Femur (tissue), 1 donor: ENCODE measurements at regions not wholly inside any gene's neighbourhood (a gene's known extent, or its start where the extent isn't known, plus 50 kb on each side); places are given as distances from the start of the nearest gene placed in this dataset.

ENCODE experiments used
- DNase-seq: peaks from one replicate; pipeline ENCODE4 v3.0.0-alpha.2; 2017

GRCh38 chr20:62527781-62528180, 52.0 kb upstream of the GATA5 start:
- DNase-seq, result no peak

DNA sequence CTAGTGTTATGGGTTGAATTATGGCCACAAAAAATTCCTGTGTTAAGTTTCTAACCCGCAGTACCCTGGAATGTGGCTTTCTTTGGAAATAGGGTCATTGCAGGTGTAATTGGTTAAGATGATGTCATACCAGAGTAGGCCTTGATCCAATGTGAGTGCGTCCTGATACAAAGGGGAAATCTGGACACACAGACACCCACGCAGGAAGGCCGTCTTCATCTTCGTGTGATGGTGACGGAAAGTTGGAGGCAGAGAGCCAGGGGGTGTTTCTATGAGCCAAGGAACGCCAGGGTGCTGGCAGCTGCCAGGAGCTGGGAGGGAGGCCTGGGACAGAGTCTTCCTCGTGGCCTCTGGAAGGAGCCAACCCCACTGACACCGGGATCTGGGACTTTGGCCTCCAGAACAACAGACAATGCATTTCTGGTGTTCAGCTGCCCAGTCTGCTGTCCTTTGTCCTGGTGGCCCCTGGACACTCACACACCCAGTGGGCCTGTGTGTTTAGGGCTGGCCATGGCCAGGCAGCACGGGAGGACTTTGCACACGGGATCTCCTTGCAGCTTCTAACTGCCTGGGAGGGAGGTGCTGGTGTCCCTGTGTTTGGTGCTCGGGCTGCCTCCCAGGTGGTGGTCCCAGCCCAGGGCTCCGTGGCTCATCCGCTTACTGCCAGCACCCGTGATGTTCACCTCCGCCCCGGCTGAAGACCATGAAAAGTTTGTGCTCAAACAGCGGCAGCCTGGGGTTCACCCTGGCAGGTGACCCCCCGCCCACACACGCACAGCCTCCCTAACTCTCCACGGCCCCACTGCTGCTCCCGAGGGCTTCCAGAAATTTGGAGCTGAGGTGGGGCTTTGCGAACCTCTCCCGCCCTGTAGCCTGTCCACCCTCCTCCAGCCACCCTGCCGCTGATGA, 53.4 kb upstream of the GATA5 start:
- no peak for DNase-seq

DNA sequence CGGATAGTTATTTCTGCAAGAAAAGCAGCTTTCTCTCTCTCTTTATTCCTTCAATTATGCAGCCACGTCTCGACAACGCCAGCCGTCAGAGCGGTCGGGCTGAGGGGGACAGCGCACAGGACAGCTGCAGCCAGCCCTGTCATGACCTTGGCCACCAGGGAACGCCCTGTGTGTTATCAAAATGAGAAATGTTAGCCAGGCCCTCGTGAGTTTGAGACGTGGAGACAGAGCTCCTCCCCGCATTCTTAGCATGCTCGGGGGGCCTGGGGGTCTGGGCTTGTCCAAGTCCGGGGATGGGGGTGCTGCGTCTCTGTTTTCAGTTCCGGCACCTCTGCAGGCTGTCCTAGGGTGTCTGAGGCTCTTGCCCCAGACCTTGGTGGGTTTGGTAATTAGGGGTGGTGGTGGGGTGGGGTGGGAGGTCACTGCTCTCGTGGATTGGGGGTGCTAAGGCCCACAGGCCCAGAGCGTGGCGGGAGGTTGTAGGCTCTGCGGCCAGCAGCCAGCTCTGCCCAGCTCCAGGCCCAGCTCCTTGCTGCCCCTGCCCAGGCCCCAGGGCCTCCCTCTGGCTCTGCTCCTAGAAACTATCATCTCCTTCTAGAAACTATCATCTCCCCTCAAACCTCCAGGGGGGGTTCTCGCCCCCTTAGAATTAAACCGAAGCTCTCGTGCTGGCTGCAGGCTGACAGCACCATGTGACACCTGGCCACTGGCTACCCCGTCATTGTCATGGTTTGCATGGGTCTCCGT, 54.3 kb upstream of the GATA5 start:
- DNase-seq, result no peak

DNA sequence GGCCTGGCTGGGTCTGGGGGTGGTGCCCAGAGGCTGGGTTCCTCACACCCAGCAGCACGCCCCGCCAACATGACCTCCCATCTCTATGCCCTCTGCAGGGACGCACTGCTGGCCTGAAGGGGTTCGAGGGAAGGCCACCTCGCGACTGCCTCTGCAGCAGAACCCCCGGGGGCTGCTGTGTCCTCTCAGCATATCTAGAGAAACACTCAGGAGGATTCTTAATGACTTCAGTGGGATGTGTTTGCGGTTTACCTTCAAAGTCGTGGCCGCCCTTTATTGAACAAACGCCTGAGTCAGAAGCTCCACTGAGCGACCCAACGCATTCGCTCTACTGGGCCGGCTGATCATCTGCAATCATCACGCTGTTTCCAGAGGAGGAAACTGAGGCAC, 54.8 kb upstream of the GATA5 start:
- DNase-seq, result no peak

GRCh38 chr20:62531046-62531838, 55.4 kb upstream of the GATA5 start:
- DNase-seq, result no peak

DNA sequence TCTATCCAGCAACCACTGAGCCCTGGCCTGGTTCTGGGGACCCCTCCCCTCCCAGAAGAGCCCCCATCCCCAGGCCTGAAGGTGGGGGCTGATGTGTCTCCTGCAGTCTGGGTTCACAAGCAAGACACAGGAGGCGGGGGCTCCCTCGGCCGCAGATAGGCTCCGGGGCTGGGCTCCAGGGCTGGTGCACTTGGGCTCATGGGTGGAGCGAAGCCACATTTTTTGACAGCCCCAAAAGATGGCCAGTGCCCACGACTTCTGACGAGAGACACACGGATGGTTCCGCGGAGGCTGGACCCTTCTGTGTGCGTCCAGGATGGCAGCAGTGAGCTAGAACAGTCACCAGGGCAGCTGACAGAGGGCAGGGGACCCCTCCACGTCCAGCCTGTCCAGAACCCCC, 57.1 kb upstream of the GATA5 start:
- no peak for DNase-seq

- DNase-seq, result no peak
These were observed 58.0 kb upstream of the GATA5 start for GRCh38 chr20:62533591-62534495.

- no peak for DNase-seq
These were observed 58.9 kb upstream of the GATA5 start for GRCh38 chr20:62534526-62535221.

DNA sequence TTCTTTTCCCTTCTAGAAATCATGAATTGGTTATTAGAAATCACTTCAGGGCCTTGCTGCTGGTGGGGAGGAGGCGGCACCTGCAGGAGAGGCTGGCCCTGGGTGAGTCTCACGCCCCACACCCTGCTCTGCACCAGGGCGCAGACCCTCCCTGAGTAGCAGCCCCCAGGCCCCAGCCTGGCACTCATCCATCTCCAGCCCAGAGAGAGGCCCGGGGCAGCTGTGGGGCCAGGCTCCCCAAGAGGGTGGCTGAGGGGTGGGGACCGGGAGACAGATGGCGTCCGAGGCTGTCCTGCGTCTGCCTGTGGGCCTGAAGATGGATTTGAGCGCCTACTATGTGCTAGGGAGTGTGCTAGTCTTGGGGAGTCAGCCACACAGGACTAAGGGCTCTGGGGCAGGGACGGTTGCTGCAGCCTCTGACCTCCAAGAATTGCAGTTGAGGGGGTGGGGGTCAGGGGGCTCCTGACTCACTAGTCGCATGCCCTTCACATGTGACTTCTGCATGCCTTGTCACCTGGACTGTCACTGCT, 59.6 kb upstream of the GATA5 start:
- no peak for DNase-seq

DNA sequence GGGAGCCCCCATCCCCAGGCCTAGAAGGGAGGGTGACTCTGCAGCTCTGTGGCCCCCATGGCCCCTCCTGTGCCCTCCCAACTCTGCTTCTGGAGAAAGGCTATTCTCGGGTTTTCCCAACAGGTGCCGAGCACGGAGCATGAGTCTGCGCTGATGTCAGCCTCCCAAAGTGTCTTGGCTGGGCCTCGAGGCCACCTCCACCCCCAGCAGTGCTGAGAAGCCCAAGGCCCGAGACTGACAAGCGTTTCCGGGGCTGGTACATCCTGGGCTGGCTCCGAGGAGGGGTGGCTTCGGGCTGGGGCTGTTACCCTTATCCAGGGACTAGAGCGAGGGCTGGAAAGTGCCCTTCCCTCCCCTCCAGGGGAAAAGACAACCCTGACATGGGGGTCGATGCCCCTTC, 60.2 kb upstream of the GATA5 start:
- no peak for DNase-seq

GRCh38 chr20:62536871-62537401, 61.1 kb upstream of the GATA5 start:
- DNase-seq, result no peak

DNA sequence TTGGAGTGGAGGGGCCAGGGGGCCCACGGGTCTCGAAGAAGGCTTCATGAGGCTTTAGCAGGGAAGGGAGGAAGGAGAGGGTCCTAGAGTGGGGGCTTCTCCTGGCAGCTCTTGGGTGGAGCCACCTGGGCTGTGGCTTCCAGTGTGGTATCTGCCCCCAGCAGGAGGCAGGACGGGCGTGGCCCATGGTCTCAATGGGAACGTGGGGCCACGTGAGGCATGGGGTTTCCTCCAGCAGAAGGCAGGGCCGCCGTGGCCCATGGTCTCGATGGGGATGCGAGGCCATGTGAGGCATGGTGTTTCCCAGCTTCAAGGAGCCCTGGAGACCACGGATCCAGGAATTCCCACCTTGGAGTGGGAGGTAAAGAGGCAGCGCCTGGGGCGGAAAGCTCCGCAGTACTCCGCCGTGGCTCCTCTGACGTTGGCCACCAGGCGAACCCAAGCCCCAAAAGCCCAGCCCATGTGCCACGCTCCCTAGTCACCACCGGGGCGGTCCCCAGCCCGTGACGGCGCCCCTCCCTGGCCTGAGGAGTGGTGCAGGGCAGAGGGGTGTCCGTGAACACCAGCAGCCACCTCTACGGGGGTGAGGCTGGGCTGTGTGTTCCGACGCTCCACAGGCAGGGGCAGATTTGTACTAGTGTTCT, 62.0 kb upstream of the GATA5 start:
- no peak for DNase-seq

GRCh38 chr20:62539198-62540045, 63.6 kb upstream of the GATA5 start:
- no peak for DNase-seq

DNA sequence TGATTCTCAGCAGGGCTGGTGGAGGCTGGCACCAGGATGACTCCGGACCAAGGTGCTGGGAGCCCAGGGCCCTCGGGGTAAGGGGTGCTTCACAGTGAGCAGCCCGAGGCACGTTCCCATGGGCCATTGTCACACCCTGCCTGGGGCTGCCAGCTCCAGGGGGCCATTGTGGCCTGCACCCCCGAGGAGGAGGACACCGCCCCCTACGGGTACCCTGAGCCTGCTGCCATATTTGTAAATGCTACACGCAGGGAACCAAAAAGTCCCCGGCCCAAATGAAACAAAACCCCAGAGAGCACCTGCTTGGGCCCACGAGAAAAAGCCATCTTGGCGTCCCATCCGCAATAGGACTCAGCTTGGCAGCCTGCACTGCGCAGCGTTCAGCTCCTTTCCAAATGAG, 64.7 kb upstream of the GATA5 start:
- no peak for DNase-seq

GRCh38 chr20:62542862-62543261, 67.1 kb upstream of the GATA5 start:
- DNase-seq, result no peak

- DNase-seq, result no peak
These were observed 67.9 kb upstream of the GATA5 start for GRCh38 chr20:62543470-62544302.

- no peak for DNase-seq
These were observed 68.8 kb upstream of the GATA5 start for GRCh38 chr20:62544505-62545055.

DNA sequence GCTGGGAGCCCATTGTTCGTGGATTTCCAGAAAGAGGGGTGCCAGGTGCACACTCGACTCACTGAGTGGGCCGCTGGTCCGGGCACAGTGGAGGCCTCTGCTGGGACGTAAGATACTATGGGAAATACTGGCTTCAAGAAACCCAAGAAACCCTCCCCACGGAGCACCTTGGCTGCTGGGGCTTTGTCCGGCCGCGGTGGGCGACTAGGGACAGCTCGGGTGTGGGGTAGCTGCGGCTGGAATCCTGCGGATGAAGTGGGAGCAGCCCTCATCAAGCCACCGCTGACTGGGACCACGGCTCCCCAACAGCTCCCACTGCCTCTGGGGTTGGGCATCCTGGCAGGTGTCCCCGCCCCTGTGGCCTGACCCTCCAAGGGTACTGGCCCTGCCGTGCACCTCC, 69.5 kb upstream of the GATA5 start:
- DNase-seq, result no peak
